Neuron (in vitro differentiated cells): ENCODE measurements at regions not wholly inside any gene's neighbourhood (a gene's known extent, or its start where the extent isn't known, plus 50 kb on each side); places are given as distances from the start of the nearest gene placed in this dataset.

Source experiments
- H2AFZ ChIP-seq: one replicate; pipeline ENCODE4 v1.6.1; 2013; ENCODE audit warnings: low read depth, mild to moderate bottlenecking, inconsistent platforms, low read length, moderate library complexity
- H3K27me3 ChIP-seq: one replicate; pipeline ENCODE4 v1.6.1; 2013; ENCODE audit warnings: low read length; ENCODE audit not compliant: insufficient read depth
- H3K36me3 ChIP-seq: one replicate; pipeline ENCODE4 v1.6.1; 2013; ENCODE audit warnings: low read length; ENCODE audit not compliant: insufficient read depth
- H3K4me1 ChIP-seq: one replicate; pipeline ENCODE4 v1.6.1; 2013; ENCODE audit warnings: low read length; ENCODE audit not compliant: insufficient read depth
- H3K4me3 ChIP-seq: 2 replicates; pipeline ENCODE4 v1.5.1; 2013; ENCODE audit warnings: mild to moderate bottlenecking, low read length, moderate library complexity
- H3K9me3 ChIP-seq: one replicate; pipeline ENCODE4 v1.6.1; 2013; ENCODE audit warnings: low read length

DNA sequence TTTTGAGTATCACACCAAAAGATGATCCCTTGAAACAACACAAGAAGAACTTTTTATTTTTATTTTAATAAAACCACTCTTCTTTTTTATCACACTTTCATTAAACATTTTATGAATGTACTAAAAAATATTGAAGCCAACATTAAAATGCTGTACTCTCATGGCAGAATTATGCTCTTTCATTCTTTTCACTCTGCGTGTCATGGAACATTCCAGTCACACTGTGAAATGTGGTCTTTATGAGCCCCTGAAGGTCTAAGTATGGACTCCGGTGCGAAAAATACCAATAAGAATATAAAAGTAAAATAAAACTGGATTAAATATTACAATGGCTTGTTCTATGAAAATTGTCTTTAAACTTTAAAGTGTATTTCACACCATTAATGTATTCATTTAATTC, 148.4 kb downstream of the TMEM26 start:
- H2AFZ ChIP-seq: no peak overlapping the region
- H3K4me1 ChIP-seq: no peaks in the 10 kb centered on the region
- H3K27me3 ChIP-seq: no peaks in the 10 kb centered on the region
- H3K9me3 ChIP-seq: no peaks in the 10 kb centered on the region
- no peak overlapping the region for H3K4me3 ChIP-seq
- H3K36me3 ChIP-seq: no peaks in the 10 kb centered on the region

DNA sequence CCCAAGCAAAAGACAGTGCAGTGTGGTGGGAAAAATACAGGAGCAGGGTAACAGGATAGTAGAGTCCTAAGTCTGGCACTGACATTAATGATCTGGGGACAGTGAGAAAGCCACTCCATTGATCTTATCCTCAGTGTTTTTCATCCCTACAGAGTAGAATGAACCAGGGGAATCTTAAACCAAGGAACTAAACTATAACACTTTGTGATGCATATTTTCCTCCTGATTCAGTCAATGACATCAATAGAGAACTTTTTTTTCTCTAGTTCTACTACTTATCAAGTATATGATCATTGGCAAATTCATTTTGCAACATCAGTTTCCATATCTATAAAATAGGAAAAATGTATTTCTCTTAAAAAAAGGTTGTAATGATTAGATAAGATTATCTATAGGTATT, 151.1 kb downstream of the TMEM26 start:
- no peaks in the 10 kb centered on the region for H3K9me3 ChIP-seq
- no peaks in the 10 kb centered on the region for H3K36me3 ChIP-seq
- H3K4me1 ChIP-seq: no peaks in the 10 kb centered on the region
- H3K4me3 ChIP-seq: no peak overlapping the region
- no peak overlapping the region for H2AFZ ChIP-seq
- no peaks in the 10 kb centered on the region for H3K27me3 ChIP-seq

DNA sequence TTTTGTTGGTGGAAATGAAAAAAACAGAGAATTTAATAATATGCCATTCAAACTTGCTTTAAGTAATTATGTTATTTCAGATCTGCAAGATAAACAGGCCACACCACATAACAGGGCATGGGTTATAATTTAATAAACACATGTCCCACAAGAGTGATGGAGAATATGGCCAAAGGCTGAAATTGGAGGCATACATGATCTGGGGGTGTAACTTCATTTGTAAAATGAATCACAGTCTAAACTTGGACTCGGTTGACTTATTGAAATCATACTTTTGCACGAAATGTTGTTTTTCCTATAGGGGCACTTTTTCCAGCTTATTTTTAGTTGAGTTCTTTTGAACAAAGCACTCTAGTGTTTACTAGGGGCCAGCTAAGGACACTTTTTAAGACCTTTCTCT, 151.6 kb downstream of the TMEM26 start:
- Histone ChIP-seq H3K27me3 (no peaks in the 10 kb centered on the region), H3K4me1 (no peaks in the 10 kb centered on the region), H2AFZ (no peak overlapping the region), H3K4me3 (no peak overlapping the region), H3K9me3 (no peaks in the 10 kb centered on the region), H3K36me3 (no peaks in the 10 kb centered on the region)

DNA sequence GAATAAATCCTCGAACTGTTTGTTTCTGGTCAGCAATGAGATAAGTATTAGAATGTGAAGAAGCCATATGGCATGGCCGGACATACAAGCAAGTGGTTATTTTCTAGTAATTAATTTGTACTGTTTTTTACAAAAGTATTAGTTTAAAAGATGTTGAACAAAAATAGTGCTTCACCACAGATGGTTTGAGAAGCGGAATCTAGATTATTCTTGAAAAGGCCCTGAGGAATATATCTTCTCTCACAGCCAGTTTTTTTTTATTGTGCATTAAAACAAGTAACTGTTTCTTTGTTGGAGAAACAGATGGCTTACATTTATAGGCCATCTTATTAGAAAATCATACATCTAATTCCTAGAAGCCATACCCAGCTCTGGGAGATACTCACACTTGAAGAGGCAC, 153.3 kb downstream of the TMEM26 start:
- no peak overlapping the region for H3K4me3 ChIP-seq

DNA sequence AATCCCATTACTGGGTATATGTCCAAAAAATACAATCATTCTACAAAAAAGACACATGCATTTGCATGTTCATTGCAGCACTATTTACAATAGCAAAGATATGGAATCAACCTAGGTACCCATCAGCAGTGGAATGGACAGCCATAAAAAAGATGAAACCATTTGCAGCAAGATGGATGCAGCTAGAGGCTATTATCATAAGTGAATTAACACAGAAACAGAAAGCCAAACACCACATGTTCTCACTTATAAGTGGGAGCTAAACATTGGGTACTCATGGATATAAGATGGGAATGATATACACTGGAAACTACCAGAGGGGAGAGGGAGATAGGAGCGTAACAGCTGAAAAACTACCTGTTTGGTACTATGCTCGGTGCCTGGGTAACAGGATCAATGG, 154.0 kb downstream of the TMEM26 start:
- no peaks in the 10 kb centered on the region for H3K9me3 ChIP-seq
- no peaks in the 10 kb centered on the region for H3K36me3 ChIP-seq
- no peaks in the 10 kb centered on the region for H3K27me3 ChIP-seq
- H3K4me3 ChIP-seq: no peak overlapping the region
- H3K4me1 ChIP-seq: no peaks in the 10 kb centered on the region
- H2AFZ ChIP-seq: no peak overlapping the region

More for the DNA sequence above, 153.3 kb downstream of the TMEM26 start:
- Histone ChIP-seq H3K27me3 (no peaks in the 10 kb centered on the region), H3K36me3 (no peaks in the 10 kb centered on the region), H3K9me3 (no peaks in the 10 kb centered on the region), H3K4me1 (no peaks in the 10 kb centered on the region), H2AFZ (no peak overlapping the region)

DNA sequence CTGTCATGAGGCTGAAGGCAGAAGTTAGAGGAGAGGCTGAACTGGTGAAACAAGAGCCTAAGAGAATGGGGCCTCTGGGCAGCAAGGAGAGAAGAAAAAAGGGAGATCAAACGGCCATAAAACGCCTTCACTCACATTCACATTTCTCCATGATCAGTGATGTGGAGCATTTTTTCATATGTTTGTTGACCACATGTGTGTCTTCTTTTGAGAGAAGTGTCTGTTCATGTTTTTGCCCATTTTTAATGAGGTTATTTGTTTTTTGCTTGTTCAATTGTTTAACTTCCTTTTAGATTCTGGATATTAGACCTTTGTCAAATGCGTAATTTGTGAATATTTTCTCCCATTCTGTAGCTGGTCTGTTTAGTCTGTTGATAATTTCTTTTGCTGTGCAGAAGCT, 155.0 kb downstream of the TMEM26 start:
- Histone ChIP-seq H3K4me3 (no peak overlapping the region), H3K4me1 (no peaks in the 10 kb centered on the region), H2AFZ (no peak overlapping the region), H3K27me3 (no peaks in the 10 kb centered on the region), H3K36me3 (no peaks in the 10 kb centered on the region), H3K9me3 (no peaks in the 10 kb centered on the region)

DNA sequence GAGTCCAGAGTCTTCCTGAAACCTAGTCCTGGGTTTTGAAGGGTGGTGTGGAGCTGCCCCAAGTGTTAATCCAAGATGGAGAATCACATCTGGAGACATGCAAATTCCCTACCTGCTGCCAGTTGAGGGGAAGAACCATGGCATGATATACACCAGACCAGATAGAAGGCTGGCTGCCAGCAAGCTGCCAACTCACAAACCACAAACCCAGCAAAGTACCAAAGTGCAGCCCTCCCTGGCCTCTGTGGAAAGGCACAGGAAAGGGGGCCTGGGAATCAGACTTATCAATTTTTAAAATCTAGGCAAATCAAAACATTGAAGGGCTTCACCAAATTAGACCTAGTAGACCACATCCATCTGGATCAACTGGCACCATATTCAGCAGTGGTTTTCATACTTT, 157.0 kb downstream of the TMEM26 start:
- H3K9me3 ChIP-seq: no peaks in the 10 kb centered on the region
- H3K4me1 ChIP-seq: no peaks in the 10 kb centered on the region
- H2AFZ ChIP-seq: no peak overlapping the region
- H3K27me3 ChIP-seq: no peaks in the 10 kb centered on the region
- H3K36me3 ChIP-seq: no peaks in the 10 kb centered on the region
- no peak overlapping the region for H3K4me3 ChIP-seq

DNA sequence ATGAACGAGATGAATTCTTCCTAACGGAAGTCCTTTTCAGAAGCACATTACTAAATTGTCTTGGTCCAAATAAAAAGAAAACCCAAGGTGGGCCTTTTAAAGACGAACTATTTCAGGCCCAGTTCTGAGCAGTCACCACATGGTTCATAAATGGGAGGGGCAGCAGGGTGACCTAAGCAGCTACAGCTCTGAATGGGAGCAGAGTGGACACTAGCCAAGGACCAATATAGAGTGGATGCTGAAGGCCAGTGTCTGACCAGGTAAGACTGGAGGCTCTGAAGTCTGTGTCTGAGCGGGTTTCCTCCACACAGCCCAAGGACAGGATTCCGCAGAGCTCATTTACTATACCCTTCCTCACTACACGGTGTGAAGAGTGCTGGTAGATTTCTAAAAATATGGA, 159.1 kb downstream of the TMEM26 start:
- no peaks in the 10 kb centered on the region for H3K36me3 ChIP-seq

DNA sequence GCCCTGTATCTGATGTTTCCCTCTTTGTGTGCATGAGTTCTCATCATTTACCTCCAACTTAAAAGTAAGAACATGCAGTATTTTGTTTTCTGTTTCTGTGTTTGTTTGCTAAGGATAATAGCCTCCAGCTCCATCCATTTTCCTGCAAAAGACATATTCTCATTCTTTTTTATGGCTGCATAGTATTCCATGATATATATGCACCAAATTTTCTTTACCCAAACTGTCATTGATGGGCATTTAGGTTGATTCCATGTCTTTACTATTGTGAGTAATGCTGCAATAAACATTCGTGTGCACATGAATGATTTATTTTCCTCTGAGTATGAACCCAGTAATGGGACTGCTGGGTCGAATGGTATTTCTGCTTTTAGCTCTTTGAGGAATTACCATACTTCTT, 163.4 kb downstream of the TMEM26 start:
- Histone ChIP-seq H3K36me3 (no peaks in the 10 kb centered on the region), H2AFZ (no peak overlapping the region), H3K4me1 (no peaks in the 10 kb centered on the region), H3K9me3 (no peaks in the 10 kb centered on the region), H3K27me3 (no peaks in the 10 kb centered on the region), H3K4me3 (no peak overlapping the region)

More for the DNA sequence above, 159.1 kb downstream of the TMEM26 start:
- H3K9me3 ChIP-seq: no peaks in the 10 kb centered on the region
- no peaks in the 10 kb centered on the region for H3K27me3 ChIP-seq
- H2AFZ ChIP-seq: no peak overlapping the region
- no peak overlapping the region for H3K4me3 ChIP-seq
- H3K4me1 ChIP-seq: no peaks in the 10 kb centered on the region

DNA sequence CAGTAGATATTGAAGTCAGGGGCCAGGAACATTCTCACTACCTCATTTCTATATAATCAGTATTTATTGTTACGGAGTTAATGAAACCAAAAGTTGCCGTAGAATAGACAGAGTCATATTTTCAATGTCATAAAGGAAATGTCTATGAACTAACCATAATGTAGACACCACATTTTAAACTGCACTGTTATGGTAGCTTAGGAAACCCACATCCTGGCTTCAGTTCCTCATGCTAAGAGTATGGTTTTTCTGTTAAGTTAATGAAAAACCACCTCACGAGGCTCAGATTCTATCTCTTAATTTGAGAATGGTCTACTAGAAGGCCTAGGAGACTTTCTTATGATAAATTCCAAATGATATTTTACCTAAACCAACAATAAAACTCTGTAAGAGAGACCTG, 166.5 kb downstream of the TMEM26 start:
- Histone ChIP-seq H3K4me3 (no peak overlapping the region), H3K27me3 (no peaks in the 10 kb centered on the region), H3K36me3 (no peaks in the 10 kb centered on the region), H3K4me1 (no peaks in the 10 kb centered on the region), H3K9me3 (no peaks in the 10 kb centered on the region), H2AFZ (no peak overlapping the region)

DNA sequence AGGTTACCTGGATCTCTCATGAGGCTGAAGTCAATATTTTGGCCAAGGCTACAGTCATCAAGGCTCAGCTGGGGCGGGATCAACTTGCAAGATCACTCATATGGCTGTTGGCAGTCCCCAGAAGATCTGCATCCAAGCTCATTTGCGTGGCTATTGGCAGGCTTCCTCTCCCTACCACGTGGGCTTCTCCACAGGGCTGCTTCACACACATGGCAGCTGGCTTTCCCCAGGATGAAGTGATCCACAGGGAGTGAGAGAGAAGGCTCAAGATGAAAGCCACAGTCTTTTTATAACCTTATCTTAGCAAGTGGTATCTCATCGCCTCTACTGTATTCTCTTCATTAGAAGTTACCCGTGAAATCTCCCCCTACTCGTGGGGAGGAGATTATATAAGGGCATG, 167.4 kb downstream of the TMEM26 start:
- no peaks in the 10 kb centered on the region for H3K36me3 ChIP-seq
- H3K9me3 ChIP-seq: no peaks in the 10 kb centered on the region
- no peak overlapping the region for H3K4me3 ChIP-seq
- H2AFZ ChIP-seq: no peak overlapping the region
- H3K27me3 ChIP-seq: no peaks in the 10 kb centered on the region
- no peaks in the 10 kb centered on the region for H3K4me1 ChIP-seq

DNA sequence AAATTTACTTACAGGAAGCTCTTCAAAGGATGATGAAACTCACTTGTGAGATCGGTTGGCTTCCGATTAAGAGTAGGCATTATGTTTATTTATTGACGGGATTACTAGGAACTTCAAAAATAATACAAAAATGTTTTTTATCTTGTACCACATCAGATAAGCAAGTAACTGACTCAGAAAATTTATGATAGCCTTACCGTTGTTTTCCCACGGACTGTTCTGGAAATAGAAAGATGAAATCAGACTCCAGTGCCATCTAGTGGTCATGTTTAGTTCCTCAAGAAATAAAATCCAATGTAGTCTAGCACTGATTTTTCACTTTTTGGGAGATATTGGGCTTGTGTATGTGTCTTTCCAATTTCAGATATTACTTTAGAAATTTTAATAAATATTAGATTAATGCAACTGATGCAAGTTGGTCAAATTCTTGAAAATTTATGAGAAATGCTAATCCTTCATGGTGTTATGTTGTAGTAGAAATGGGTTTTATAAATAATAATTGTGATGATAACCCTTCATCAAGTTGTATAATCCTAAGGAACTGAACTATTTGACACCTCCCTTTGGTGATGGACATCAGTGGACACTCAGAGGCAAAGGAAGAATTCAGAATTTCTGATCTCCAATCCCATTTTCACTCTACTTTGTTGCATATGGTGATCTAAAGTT, 168.8 kb downstream of the TMEM26 start:
- H3K4me1 ChIP-seq: no peaks in the 10 kb centered on the region
- no peaks in the 10 kb centered on the region for H3K36me3 ChIP-seq
- no peak overlapping the region for H3K4me3 ChIP-seq
- H2AFZ ChIP-seq: no peak overlapping the region
- H3K27me3 ChIP-seq: no peaks in the 10 kb centered on the region
- H3K9me3 ChIP-seq: no peaks in the 10 kb centered on the region

DNA sequence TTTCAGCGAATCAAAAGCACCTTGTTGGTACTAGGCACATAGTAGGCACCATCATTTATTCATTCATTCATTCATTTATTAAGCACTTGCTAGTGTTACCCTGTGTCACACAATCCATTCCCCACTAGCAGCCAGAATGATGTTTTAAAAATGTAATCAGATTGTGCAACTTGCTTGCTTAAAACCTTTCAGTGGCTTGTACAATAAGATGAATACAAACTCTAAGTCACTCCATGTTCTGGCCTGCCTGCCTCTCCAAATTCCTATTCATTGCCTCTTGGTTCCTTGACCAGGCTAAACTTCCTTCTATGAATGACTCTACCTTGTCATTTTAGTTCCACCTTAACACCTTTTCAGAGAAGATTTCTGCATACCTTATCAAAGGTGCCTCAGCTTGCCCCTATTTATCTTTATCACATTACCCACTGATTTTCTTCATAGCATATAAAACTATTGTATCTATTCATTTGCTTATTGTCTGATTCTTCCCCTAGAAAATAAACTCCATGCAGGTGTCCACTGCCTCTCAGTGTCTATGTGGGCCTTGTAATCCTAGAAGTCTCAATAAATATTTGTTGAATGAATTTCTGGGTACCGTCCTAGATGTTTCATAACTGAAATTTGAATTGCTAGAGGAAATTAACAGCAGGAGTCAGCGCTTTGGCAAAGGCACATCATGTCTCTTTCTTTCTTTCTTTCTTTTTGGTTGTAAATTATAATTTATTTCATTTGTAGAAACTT, 169.5 kb downstream of the TMEM26 start:
- H3K9me3 ChIP-seq: no peaks in the 10 kb centered on the region
- no peaks in the 10 kb centered on the region for H3K4me1 ChIP-seq
- no peaks in the 10 kb centered on the region for H3K36me3 ChIP-seq
- H2AFZ ChIP-seq: no peak overlapping the region
- H3K4me3 ChIP-seq: no peak overlapping the region
- no peaks in the 10 kb centered on the region for H3K27me3 ChIP-seq

DNA sequence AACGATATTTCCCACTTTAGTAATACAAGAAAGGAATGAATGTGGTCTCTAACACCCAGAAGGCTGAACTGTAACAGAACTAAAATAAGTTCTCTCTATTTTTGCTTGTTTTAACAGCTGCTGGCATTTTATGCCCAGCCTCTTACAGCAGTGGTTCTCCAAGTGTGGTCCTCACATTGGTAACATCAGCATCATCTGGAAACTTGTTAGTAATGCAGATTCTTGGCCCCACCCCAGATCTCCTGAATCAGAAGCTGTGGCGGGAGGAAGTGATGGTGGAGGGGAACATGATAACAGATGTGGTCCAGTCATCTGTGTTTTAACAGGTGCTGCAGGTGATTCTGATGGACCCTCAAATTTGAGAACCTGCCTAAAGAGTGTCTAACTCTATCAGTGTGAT, 170.1 kb downstream of the TMEM26 start:
- H3K27me3 ChIP-seq: no peaks in the 10 kb centered on the region
- H3K4me1 ChIP-seq: no peaks in the 10 kb centered on the region
- no peak overlapping the region for H2AFZ ChIP-seq
- no peak overlapping the region for H3K4me3 ChIP-seq
- no peaks in the 10 kb centered on the region for H3K9me3 ChIP-seq
- no peaks in the 10 kb centered on the region for H3K36me3 ChIP-seq
